Endodermal cell (in vitro differentiated cells): ENCODE measurements at regions not wholly inside any gene's neighbourhood (a gene's known extent, or its start where the extent isn't known, plus 50 kb on each side); places are given as distances from the start of the nearest gene placed in this dataset.

Experiments
- DNase-seq: peaks from one replicate; pipeline ENCODE4 v3.0.0-alpha.2; 2017
- H3K27ac ChIP-seq: 2 replicates; pipeline ENCODE4 v1.5.1; 2013; ENCODE audit warnings: mild to moderate bottlenecking, low read depth, low read length, moderate library complexity
- H3K27me3 ChIP-seq: 2 replicates; pipeline ENCODE4 v1.6.1; 2013; ENCODE audit warnings: mild to moderate bottlenecking, low read length, moderate library complexity; ENCODE audit not compliant: insufficient read depth, control insufficient read depth, poor library complexity, severe bottlenecking
- H3K36me3 ChIP-seq: 2 replicates; pipeline ENCODE4 v1.7.0; 2013; ENCODE audit warnings: mild to moderate bottlenecking, low read length, moderate library complexity; ENCODE audit not compliant: control insufficient read depth, insufficient read depth
- H3K4me1 ChIP-seq: one replicate; pipeline ENCODE4 v1.7.0; 2013; ENCODE audit warnings: low read length; ENCODE audit not compliant: control insufficient read depth, insufficient read depth
- H3K4me3 ChIP-seq: 2 replicates; pipeline ENCODE4 v1.5.1; 2013; ENCODE audit warnings: mild to moderate bottlenecking, low read length, moderate library complexity
- H3K9ac ChIP-seq: 2 replicates; pipeline ENCODE4 v1.6.1; 2013; ENCODE audit warnings: mild to moderate bottlenecking, low read length, moderate library complexity; ENCODE audit not compliant: poor library complexity, severe bottlenecking; ENCODE audit errors: extremely low read depth
- H3K9me3 ChIP-seq: 2 replicates; pipeline ENCODE4 v1.6.1; 2013; ENCODE audit warnings: mild to moderate bottlenecking, low read length, moderate library complexity; ENCODE audit not compliant: control insufficient read depth
- H3K27ac Mint-ChIP-seq: 2 replicates; pipeline ENCODE4 v1.8.0; 2020; ENCODE audit warnings: mixed read lengths
- H3K27me3 Mint-ChIP-seq: 2 replicates; pipeline ENCODE4 v1.8.0; 2021; ENCODE audit warnings: mild to moderate bottlenecking, mixed read lengths; ENCODE audit not compliant: insufficient read depth
- H3K36me3 Mint-ChIP-seq: 2 replicates; pipeline ENCODE4 v1.8.0; 2020; ENCODE audit warnings: low read depth, mixed read lengths
- H3K4me1 Mint-ChIP-seq: 2 replicates; pipeline ENCODE4 v1.8.0; 2020; ENCODE audit warnings: mixed read lengths
- H3K4me3 Mint-ChIP-seq: 2 replicates; pipeline ENCODE4 v1.8.0; 2020; ENCODE audit warnings: mild to moderate bottlenecking, moderate library complexity, mixed read lengths
- H3K9me3 Mint-ChIP-seq: 2 replicates; pipeline ENCODE4 v1.8.0; 2020; ENCODE audit warnings: mild to moderate bottlenecking, mixed read lengths
- WGBS, 2 experiments: methylation state at CpG; one replicate each; pipeline versions ENCODE4 v1.1.5 to v1.1.7; 2013; ENCODE audit warnings: missing lambda C conversion rate in 2 of 2, mixed read lengths in 1 of 2; ENCODE audit not compliant: insufficient coverage in 1 of 2, insufficient read length in 1 of 2; 5-methylcytosine and 5-hydroxymethylcytosine counted together
- TF ChIP-seq, protein P1 (sequence below): fragments of 200-600 bp; sonication (generic); conservative IDR thresholded peaks from 2 replicates; pipeline ENCODE4 v1.5.0; 2021; ENCODE audit warnings: antibody characterized with exemption, mild to moderate bottlenecking

- Histone ChIP-seq H3K4me3 (no peak overlapping the region), H3K27me3 (no peaks in the 10 kb centered on the region), H3K9me3 (no peaks in the 10 kb centered on the region), H3K9ac (no peak overlapping the region), H3K4me1 (no peaks in the 10 kb centered on the region), H3K36me3 (no peaks in the 10 kb centered on the region), H3K27ac (no peak overlapping the region)
- Mint-ChIP-seq H3K4me3 (no peak overlapping the region), H3K4me1 (no peaks in the 10 kb centered on the region), H3K36me3 (no peaks in the 10 kb centered on the region), H3K9me3 (no peaks in the 10 kb centered on the region), H3K27me3 (peaks cover 4% of the 10 kb centered on the region), H3K27ac (no peak overlapping the region)
- TF ChIP-seq, protein P1, sequence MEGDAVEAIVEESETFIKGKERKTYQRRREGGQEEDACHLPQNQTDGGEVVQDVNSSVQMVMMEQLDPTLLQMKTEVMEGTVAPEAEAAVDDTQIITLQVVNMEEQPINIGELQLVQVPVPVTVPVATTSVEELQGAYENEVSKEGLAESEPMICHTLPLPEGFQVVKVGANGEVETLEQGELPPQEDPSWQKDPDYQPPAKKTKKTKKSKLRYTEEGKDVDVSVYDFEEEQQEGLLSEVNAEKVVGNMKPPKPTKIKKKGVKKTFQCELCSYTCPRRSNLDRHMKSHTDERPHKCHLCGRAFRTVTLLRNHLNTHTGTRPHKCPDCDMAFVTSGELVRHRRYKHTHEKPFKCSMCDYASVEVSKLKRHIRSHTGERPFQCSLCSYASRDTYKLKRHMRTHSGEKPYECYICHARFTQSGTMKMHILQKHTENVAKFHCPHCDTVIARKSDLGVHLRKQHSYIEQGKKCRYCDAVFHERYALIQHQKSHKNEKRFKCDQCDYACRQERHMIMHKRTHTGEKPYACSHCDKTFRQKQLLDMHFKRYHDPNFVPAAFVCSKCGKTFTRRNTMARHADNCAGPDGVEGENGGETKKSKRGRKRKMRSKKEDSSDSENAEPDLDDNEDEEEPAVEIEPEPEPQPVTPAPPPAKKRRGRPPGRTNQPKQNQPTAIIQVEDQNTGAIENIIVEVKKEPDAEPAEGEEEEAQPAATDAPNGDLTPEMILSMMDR, result no peak
- DNase-seq, result peak; percentile 61
- WGBS, 2 experiments, result 88 to 100% methylated on average over 1 to 5 of the region's 5 CpGs
These were observed 392.4 kb downstream of the RPS6KC1 start for GRCh38 chr1:213443415-213443814.

- TF ChIP-seq, protein P1, result no peak
- no peaks in the 10 kb centered on the region for H3K9me3 ChIP-seq
- no peaks in the 10 kb centered on the region for H3K27me3 ChIP-seq
- no peaks in the 10 kb centered on the region for H3K4me1 ChIP-seq
- WGBS, 2 experiments, result 73% methylated on average over 6 of the region's 6 CpGs; no CpG with 5 or more reads in 1 of the 2 experiments
- H3K4me1 Mint-ChIP-seq, result no peaks in the 10 kb centered on the region
- H3K27ac Mint-ChIP-seq, result no peak overlapping the region
- no peak overlapping the region for H3K27ac ChIP-seq
- no peaks in the 10 kb centered on the region for H3K36me3 ChIP-seq
- H3K4me3 Mint-ChIP-seq, result no peak overlapping the region
- DNase-seq, result no peak
- no peak overlapping the region for H3K4me3 ChIP-seq
- H3K27me3 Mint-ChIP-seq, result peaks cover 4% of the 10 kb centered on the region
- no peaks in the 10 kb centered on the region for H3K9me3 Mint-ChIP-seq
- no peaks in the 10 kb centered on the region for H3K36me3 Mint-ChIP-seq
- no peak overlapping the region for H3K9ac ChIP-seq
These were observed 393.2 kb downstream of the RPS6KC1 start for GRCh38 chr1:213444224-213444623.

GRCh38 chr1:213446496-213446895, 395.5 kb downstream of the RPS6KC1 start:
- Mint-ChIP-seq H3K36me3 (no peaks in the 10 kb centered on the region), H3K9me3 (no peaks in the 10 kb centered on the region), H3K27ac (no peak overlapping the region), H3K4me1 (peaks cover 3% of the 10 kb centered on the region), H3K27me3 (peaks cover 4% of the 10 kb centered on the region), H3K4me3 (no peak overlapping the region)
- Histone ChIP-seq H3K9ac (no peak overlapping the region), H3K4me3 (no peak overlapping the region), H3K36me3 (no peaks in the 10 kb centered on the region), H3K4me1 (peaks cover 1% of the 10 kb centered on the region), H3K27me3 (no peaks in the 10 kb centered on the region), H3K27ac (no peak overlapping the region), H3K9me3 (no peaks in the 10 kb centered on the region)
- TF ChIP-seq, protein P1, result no peak
- DNase-seq, result no peak
- WGBS, 2 experiments, result 72 to 94% methylated on average over 3 to 5 of the region's 5 CpGs
